HT1080 (cell line): ENCODE measurements at regions not wholly inside any gene's neighbourhood (a gene's known extent, or its start where the extent isn't known, plus 50 kb on each side); places are given as distances from the start of the nearest gene placed in this dataset.
A peak's percentile ranks its signal among the peaks of the same experiment; 100 is the strongest.

Experiments used
- DNase-seq: peaks from one replicate; pipeline ENCODE4 v3.0.0-alpha.2; 2015; ENCODE audit warnings: low read depth

DNA sequence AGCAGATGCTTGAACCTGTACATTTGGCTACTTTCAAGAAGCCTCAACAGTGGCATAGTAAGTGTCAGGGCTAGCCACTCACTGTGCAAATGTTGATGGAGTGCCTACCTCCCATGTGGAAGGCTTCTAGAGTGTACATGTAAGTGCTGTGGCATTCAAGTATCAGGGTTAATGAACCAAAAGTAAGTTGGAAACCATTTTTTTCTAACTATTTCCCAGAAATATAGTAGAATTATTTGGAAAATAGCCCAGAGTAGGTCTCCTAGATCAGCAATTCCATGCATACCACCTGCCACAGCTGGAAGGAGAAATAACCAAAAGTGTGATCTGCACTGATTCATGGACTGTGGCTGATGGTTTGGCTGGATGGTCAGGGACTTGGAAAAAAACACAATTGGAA lies 53.3 kb downstream of the FOXD1 start:
- DNase-seq, result no peak

DNA sequence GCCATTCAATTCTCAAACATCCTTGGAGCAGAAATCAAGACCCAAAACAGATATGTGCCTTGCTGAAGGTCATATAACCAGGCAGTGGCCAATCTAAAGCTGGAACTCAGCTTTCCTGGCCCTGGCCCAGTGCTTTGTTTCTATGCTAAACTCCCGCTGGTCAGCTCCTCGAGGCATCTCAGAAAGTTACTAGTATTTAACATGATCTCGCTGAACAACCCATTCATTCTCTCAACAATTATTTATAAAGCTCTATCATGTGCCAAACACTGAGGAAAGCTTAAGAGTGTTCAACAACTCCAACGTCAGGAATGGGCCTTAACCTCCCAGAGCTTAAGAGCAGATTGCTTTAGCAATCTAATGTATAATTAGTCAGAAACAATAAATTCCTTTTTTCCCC lies 54.0 kb downstream of the FOXD1 start:
- DNase-seq, result no peak

DNA sequence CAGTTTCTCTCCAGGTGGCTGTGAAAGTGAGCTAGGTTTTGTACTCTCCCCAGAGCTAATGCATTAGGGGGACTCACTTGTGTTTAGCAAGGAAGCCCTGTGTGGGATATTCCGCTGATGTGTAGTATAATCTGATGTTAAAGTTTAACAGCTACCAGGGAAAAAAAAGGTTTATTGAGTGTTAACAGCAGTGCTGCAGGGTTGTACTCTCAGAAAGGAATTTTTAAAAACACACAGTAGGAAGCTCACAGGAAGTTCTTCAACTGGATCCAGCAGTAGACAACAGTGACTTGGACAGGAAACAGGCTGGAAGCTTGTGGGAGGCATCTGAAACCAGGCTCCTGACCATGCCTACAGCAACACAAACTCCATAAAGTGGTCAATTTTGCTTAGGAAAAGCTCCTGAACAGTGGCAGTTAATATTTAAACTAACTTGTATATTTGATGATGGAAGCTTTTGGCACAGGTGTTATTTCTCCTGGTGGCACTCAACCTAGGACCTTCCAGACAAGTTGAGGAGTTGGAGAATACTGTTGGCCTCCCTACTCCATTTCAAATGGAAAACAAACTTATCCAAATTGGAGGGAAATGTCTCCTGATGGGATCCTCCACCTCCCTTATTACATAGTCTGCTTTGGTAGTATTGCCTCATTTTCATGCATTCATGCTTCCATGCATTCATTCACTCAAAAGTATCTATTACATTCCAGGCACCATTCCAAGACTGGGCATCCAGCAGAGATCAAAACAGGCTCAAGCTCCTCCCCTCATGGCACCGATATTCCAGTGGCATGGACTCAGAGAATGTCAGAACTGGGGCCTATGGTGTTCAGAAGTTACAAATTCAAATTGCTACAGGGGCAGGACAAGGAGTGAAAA lies 54.7 kb downstream of the FOXD1 start:
- DNase-seq, result peak; percentile 67

DNA sequence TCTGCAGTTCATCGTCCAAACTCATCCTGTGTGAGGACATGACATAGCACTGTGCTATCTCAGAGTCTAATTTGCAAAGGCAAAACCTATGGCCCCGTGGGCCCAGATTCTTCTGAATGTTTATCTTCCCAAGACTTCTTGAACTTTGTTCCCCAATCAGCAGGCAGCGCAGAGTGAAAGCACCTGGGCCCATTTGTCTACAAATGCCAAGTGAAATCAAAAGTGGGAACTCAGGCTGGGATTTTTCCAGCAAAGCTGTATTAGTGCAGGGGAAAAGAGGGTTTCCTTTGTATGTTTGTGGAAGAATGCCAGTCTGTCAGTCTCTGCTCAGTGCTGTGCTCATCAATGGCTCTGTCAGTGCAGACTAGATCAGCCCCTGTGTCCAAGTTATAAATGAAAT lies 55.8 kb downstream of the FOXD1 start:
- DNase-seq, result no peak

DNA sequence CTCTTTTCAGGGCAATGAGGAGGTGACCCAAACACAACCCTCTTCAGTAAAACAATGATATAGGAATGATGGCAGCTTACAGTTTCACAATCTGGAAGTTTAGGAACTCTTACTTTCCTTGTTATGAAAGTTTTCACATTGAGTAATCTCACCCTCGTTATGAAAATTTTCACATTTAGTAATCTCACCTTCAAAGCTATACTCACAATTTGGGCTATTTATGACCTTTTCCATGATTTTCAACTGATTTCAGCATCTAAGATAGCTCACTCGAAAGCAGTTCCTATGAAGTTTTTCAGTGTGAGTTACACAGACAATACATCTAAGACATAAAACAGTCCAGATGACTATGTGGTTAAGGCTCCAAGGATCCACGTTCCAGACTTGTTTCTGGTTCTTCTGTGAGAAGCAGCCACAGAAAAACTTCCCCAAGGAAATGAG lies 57.1 kb downstream of the FOXD1 start:
- DNase-seq, result no peak

DNA sequence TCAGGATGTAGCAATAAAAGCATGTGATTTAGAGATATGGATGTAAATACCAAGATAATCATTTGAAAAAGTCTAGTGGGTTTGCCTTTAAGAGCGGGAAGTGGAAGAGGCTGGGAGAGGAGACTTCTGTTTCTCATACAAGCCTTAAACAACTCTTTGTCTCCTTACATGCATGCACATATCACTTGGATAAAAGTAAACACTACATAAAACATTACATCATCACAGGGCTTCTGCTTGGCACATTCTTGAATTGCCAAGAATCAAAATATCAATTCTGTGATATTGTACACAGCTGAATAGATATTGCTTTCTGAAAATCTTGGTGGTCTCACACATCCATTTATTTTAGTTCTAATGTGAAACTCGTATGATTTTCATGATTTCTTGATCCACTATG lies 57.6 kb downstream of the FOXD1 start:
- no peak for DNase-seq

DNA sequence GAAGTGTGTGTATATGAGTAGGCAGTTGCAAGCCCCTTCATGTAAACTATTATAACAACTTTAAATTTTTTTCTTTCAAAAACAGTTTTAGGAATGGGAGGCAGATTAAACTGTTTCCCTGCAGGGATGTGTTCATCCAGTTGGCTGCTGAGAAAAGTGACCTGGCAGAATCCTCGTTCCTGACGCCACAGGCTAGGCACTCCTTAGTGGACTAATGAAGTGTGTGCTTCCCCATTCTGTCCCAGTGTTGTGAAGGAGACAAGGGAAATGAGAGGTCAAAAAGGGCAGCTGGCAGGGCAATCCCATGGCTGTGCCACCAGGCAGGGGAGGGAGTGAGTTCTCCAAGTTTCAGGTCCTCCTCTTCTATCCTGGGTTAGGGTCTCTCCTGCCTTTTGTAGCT lies 59.8 kb downstream of the FOXD1 start:
- DNase-seq, result no peak

DNA sequence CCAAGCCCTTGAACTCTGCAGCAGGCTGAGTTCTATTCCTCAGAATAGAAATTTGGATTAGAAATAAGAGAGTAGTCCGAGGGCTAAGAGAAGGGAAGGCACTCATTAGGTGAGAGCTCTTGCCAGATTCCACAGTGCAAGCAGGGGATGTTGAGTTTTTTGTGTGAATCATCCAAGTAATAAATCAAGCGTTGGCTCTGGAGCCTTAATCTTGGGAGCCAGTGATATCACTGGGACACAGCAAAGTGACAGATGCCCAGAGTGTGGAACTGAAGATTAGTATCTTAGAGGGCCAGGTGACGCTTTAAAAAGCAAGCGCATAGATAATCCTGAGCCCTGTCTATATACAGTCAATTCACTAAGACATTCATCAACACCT lies 60.3 kb downstream of the FOXD1 start:
- DNase-seq, result peak; percentile 68

DNA sequence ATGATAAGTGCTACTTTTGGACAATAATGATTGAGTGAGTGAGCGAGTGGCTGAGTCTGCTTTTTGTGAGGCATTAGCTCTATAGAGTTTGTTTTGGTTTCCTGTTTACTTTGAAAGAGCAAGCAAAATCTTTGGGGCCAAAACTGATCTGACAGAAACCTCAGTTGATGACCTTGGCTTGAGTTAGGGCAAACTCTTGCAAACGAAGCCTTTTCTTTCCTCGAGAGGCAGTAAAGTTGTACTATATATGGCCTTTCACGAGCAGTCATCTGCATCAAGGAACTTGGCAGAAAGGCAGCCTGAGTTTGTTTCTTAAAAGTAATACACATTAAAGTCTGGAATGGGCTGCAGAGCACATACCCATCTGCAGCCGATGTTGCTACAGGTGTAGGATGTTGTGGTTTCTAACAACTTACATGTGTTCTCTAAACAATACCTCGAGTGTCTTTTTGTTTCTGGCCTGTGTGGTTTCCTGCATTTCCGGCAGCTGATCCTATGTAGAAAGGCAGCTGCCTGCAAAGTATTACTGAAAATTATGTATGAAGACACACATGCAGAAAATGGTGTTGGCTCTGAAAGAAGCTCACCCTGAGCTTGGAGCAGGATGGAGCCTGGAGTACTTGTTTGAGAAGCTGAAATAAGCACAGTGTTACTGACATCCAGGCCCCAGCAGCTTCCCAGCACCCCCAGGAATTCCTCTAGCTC lies 60.8 kb downstream of the FOXD1 start:
- DNase-seq, result peak; percentile 75

DNA sequence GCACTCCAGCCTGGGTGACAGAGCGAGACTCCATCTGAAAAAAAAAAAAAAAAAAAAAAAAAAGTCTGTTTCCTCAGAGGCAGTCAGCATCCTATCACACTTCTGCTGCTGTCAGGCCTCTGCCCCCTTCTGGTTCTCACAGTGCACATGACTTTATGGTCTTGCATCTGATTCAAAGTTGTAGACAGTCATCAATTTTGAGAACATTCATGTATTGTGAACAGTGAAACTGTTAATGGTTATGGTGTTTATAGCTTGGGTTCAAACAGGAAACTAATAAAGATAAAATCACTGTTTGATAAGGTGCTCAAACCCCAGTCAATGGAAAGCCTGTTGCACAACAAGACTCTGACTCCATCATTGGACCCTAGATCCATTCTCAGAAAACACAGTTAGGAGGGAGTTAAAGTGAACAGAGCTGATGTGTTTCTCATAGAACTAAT lies 61.4 kb downstream of the FOXD1 start:
- no peak for DNase-seq

DNA sequence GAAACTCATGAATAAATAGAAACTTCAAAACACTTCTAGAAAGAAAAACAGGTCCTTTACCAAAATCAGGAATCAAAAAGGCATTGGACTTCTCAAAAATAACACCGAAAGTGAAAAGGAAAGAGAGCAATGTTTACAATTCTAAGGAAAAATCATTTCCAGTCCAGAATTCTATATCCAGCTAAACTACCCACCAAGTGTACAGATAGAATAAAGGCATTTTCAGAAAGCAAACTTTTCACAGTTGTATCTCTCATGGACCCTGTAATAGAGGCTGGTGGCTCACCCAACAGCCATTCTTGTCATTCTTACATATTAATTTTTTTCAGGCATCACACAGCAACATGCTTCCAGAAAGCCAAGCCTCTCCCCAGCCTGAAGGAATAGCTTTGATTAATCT lies 63.7 kb downstream of the FOXD1 start:
- no peak for DNase-seq

DNA sequence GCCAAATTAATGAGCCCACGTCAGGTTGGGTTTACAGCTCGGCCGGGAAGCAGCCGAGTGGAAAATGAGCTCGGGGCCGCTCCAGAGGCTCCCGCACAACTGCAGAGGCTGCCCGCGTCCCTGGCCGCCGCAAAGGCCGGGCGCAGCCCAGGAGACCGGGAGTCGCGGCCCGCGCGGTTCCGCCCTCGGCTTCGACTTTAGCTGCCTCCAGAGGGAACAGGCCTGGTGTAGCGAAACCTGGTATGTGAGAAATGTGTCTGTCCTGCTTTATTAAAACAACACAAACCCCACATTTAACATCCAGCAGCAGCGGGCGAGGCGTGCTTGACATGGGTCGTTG lies 66.2 kb downstream of the FOXD1 start:
- DNase-seq, result no peak

DNA sequence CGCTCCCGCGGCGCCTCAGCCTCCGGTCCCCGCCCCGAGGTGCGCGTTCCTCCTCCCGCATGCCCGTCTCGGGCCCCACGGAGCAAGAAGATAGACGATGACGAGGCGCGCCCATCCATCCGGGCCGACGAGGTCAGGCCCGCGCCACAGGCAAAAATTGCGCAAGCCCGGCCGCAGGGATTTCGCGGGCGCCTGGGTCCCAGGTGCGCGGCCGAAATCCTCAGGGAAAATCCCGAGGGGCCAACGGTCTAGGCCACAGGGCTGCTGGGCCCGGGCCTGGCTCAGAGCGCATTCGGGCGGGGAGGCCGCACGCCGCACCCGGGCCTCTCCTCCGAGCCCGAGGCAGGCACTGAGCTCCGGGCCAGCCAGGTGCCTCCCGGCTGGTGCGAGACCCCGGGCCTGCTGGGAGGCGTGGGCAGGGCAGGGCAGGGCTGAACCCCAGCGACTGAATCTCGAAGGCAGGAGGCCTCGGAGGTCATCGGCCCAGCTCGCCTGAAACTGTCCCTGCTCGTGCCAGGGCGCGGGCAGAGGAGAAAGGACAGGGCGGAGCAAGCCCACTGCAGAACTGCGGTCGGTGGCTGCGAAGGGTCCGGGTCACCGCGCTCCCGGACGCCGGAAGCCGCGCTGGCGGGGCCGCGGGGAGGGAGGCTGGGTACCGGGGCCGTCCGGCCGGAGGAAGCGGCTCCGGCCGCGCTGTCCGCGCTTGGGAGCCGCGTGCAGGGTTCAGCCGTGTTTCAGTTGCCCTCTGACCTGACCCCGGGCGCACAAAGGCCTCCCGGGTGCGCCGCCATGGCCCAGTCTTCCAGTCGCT lies 66.8 kb downstream of the FOXD1 start:
- DNase-seq, result no peak

DNA sequence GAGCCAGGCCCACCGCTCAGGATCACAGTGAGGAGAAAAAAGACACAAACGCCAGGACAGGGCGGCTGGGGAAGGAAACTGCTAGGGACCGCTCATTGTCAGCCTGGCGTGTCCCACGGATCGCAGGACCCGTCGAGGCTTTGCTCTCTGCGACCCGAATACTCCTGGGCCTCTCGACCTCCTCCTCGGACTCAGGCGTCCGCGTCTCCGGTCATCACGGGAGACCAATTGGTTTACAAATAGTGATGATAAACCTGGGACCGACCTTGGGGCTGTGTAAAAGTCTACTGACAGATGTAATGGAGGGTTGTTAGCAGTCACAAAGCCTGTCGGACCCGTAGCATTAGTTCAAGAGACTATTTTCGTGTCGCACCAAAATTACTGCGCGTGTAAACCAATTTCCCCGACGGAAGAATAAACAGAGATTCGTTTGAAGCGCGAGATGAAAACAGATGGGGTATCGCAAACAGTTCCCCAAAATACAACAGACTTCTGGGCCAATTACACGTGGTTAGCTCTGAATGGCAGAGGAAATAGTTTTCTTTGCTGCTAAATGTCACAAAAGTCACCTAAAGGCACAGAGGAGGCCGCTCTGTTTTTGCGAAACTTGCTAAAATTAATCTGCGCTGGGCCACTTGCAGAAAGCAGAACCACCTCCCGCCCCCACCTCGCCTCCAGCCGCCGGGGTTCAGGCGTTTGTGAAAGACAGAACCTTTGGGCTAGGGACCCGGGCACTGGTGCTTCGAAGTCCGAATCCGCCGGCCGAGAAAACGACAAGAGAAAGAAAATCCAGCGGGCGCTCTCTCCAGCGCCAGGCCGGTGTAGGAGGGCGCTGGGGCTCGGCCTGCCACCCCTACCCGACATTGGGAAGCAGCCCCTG lies 67.6 kb downstream of the FOXD1 start:
- no peak for DNase-seq

DNA sequence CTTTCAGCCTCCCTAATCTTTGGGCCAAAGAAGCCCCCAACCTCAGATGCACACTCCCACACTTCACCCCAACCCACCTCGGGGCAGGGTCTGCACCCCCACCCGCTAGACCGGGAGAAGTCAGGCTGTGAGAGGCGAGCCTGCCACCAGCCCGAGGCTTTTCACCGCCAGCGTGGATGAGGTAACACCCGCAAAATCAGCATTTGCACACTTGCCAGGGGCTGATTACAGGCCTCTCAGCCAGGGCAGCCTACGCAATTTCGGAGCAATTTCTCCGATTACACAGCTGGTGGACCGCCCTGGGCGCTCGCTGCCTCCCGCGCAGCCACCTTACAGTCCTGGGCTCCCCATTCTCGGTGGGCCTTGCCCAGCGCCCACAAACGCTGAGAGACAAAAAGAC lies 68.5 kb downstream of the FOXD1 start:
- DNase-seq, result no peak

DNA sequence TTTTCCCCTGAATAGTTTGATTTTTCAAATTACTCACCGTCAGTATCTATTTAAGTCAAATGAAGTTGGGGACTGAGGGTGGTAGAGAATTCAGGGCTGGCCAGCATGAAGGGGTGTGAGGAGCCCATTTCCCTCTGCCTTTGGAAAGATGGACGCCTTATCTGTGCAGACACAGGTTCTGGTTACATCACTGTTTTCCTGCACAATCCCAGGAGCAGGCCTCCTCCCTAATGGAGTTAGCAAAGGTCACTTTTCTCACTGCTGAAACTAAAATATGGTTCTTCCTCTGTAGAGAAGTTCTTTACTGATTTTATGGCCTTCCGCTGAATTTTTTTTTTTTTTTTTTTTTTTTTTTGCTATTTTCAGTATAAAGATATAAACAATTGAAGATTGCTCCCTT lies 69.1 kb downstream of the FOXD1 start:
- DNase-seq, result no peak

DNA sequence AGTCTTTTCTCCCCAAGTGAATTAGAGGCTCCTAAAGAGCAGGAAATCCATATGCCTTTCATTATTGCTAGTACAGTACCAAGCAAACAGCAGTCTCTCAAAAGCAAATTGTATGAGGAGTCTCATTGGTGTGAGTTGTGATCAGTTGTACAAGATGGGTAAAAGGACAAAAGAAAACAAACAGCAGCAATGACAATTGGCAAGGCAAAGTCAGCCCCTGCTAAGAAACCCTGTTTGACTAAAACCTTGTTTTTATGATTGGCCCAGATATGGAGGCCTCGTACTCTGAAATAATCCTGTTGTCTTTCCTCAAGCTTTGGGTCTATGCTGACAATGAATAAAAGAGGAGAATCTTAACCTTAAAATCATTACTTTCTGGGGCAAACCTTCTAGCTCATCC lies 69.8 kb downstream of the FOXD1 start:
- DNase-seq, result no peak

DNA sequence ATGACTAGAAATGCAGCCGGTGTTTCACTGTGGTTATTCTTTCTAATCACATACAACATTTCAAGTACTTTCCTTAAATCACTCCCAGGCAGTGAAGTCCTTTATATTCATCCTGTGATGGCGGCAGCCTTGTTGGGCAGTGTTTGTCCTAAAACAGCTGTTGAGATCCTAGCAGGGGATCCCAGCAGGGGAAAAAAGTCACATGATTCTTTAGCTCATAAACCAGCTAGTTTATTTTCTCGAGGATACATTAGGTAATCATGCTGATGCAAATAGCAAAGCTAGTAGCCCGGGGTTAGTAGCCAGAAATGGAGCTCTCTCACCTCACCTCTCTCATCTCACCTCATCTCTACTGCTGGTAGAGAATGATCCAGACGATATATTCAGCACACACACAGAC lies 70.5 kb downstream of the FOXD1 start:
- no peak for DNase-seq

DNA sequence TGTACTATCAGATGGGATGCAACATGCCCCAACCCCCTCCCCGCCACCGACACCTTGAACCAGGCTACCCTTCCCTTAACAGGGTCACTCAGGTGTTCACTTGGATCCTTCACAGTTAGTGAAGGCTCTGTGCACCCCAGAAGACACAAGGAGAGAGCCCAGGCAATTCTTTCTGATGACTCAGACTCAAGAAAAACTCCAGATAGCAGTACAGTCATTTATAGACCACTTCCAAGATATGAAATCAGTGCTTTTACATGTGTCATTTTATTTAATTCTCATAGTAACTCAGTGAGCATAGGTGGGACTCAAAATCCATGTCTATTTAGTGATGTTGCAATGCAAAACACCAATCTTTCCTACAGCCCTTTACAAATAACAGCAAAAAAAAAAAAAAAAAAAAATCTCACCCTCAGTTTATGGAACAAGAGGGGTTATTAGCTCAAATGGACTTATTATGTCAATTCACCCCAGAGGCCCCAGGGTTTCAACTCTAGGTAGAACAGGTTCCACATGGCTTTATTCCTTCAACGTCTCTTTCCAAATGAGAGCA lies 71.9 kb downstream of the FOXD1 start:
- DNase-seq, result peak; percentile 83

DNA sequence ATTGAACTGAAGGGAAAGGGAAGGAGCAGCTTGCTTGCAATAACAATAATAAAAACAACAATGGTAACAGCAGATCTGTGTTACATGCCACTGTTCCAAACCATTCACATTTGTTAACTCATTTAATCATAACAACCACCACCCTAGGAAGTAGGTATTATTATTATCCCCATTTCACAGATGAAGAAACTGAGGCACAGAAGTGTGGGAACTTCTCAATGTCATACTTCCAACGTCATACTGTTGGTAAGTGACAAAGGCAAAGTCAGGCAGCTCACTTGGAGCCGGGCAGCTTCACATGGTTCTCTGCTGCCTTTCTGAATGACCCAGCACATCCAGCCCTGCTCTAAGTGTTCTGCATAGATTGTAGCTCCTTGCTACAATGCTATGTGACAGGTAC lies 72.6 kb downstream of the FOXD1 start:
- no peak for DNase-seq

DNA sequence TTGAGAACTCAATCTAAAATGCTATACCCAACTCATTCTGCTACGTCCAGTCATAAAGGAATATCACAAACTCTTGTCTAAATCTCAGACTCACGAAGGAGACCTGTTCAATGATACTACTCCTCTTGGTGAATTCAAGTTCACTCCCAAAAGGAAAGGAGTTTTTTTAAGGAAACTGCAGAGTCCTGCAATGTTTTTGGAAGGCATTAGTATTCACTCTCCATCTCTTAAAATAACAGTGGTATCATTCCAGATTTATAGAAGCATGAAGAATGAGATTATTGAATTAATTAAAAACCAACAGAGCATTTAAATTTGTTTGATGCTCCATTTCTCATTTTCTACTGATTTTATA lies 73.4 kb downstream of the FOXD1 start:
- DNase-seq, result no peak
